Stimulated activated CD4-positive, alpha-beta T cell treated with anti-CD3 and anti-CD28 coated beads, Interleukin-12 subunit alpha, Interleukin-12 subunit beta, amount 100 ng/mL, for 48 hours (primary cell): ENCODE measurements at regions not wholly inside any gene's neighbourhood (a gene's known extent, or its start where the extent isn't known, plus 50 kb on each side); places are given as distances from the start of the nearest gene placed in this dataset.

Experiments
- DNase-seq, 3 donors: peaks; one replicate each; pipeline ENCODE4 v3.0.0-alpha.2; 2020; ENCODE audit warnings: low read depth in 2 of 3, low spot score in 1 of 3

GRCh38 chr6:98280492-98280891 is 553.9 kb upstream of the POU3F2 start:
- DNase-seq = no peak

GRCh38 chr6:98286620-98287019 is 547.8 kb upstream of the POU3F2 start:
- DNase-seq = no peak

- no peak for DNase-seq
These were observed 546.5 kb upstream of the POU3F2 start for GRCh38 chr6:98287876-98288275.

- no peak for DNase-seq
These were observed 541.6 kb upstream of the POU3F2 start for GRCh38 chr6:98292810-98293209.

- no peak for DNase-seq
These were observed 538.7 kb upstream of the POU3F2 start for GRCh38 chr6:98295515-98296175.

DNA sequence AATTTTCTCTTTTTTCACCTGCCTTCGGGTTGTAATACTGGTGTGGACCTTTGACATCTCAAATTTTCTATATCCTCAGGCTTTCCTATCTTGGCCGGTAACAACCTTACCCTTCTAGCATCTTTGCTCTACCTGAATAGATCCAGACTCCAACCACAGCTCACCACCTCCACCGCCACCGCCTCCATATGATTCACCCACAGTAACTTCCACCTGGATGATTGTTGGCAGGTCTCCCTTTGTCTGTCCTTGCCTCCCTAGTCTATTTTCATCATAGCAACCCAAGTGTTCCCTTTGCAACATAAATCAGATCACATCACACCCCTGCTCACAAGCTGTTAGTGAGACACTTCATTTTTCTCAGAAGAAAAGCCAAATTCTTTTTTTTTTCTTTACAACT is 525.8 kb upstream of the POU3F2 start:
- no peak for DNase-seq

- DNase-seq = no peak
These were observed 523.9 kb upstream of the POU3F2 start for GRCh38 chr6:98310443-98310842.

- no peak for DNase-seq
These were observed 510.8 kb upstream of the POU3F2 start for GRCh38 chr6:98323605-98324004.

DNA sequence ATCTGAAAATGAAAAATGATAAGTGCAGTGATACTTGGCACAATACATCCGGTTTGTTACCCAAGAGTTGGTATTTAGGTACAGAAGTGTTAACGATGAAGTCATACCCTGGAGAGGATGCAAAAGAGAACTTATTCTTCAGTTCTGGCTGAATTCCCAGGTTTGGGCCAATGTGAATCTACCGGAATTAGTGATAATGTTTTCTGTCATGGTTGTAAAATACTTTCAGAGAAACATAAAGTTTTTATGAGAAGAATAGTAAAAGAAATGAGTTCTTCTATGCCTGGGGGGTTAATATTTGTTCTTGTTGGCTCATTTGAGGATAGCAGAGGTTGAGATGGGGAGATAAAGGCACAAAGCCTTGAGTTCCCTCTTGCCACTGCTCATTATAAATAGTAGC is 509.9 kb upstream of the POU3F2 start:
- DNase-seq = no peak

DNA sequence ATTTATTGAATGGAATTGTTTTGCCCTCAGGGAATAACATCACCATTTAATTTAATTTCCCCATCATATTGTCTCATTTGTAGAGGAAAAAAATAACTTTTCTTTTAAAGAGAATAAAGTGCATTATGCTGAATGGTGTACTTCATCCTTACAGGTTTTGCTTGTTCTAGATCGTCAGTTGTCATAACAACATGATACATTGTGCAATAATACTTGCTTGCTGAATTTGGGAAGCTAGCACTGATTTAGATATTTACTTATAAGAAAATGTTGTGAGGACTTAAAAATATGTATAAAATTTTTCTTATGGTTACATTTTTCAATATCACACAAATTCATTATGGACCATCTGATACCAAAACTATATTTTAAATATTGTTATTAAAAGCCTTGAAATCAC is 509.0 kb upstream of the POU3F2 start:
- no peak for DNase-seq

DNA sequence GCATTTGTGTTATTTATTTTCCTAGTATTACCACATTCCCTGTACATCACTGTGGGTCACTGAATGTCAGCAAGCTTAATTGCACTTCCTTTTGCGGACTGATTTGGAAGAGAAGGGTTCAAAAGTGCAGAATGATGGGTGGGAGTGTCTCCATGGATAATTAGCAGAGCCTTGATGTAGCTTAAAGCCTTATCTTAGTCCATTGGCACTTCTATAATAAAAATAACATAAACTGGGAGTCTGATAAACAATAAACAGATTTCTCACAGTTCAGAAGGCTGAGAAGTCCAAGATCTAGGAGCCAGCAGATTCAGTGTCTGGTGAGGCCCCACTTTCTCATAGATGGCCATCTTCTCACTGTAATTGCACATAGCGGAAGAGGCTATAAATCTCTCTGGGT is 501.1 kb upstream of the POU3F2 start:
- no peak for DNase-seq

GRCh38 chr6:98335594-98335993 is 498.8 kb upstream of the POU3F2 start:
- DNase-seq = no peak

DNA sequence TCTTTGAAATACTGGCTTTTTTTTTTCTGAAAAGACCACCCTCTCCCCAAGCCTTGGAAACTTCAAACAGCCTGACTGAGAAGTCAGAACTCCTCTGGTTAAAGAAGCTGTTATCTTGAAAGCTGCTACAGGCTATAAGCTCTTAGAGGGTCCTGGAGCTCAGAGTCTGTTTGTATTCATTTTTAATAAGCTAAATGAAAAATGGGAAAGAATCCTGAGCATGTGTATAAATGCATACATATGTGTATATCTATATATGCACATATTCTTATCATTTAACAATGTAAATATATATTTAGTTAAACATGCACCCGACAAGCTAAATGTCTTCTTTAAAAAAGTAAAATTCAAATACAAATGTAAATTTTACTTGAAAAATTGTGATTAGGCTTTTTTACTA is 494.9 kb upstream of the POU3F2 start:
- DNase-seq = no peak

DNA sequence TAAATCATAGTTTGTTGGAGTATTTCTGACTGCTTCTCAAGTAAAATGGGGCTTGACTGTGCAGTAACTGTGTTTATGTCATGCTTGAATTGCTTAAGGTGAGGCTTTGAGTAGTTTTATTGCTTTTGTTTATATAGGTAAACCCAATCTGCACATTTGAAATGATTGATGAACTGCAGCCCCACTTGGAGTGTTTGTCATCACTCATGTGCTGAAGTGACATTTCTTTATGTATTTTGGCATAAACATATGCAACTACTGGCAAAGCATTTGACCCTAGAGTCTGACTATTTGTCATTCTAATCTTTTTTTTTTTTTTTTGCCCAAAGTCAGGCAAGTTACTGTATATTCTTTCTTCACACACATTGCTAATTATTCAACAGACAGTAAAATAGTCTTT is 491.4 kb upstream of the POU3F2 start:
- DNase-seq = no peak

GRCh38 chr6:98343797-98344196 is 490.6 kb upstream of the POU3F2 start:
- DNase-seq = no peak

DNA sequence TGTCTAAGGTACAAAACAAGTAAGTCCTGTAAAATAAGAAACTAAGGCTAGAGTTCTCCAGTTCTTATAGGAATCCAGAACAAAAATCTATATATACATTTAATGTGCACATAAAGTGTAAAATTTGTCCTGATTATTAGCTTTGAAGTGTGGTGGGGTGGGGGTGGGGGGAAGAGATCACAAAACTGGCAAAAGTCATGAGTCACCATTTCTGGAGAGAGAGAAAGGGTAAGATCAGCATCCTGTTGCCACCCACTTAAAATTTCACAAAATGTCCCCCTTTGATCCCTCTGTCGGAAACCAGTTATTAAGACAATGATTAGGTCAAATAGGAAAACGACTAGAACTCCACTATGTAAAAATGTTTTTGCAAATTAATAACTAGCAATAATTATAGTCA is 482.0 kb upstream of the POU3F2 start:
- no peak for DNase-seq

DNA sequence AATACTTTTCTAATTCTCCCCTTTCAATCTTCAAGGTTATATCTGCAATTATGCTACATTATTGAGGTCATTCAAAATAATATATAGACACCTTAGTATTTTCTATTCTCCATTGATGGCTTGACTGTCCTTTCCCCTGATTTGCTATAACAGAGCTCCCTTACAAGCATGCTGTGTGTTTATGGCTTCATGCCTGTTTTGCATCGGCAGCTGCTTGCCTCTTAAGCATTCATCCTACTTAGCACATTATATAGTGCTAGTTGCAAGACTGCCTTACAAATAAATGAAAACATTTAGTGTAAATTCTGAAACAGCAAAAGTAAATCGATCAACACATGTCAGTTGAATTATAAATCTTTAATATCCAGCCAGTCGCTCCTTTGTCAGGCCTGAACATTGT is 476.2 kb upstream of the POU3F2 start:
- DNase-seq = no peak

DNA sequence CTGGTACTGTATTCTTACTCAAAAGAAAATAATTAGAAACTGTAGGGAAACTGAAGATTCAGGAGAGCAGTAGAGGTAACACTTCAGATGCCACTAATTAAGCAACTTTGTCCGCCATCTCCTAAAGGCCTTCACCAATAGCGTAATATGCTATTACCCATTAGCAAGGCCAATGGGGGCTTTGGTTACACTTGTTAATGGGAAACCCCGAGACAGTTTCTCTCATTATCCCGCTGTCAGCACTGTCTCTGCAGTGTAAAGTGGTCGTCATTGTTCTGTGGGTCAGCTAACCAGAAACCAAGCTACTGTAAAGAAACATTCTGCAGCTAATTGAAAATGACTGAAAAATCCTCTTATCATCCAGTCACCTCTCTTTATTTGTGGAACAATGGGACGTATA is 468.0 kb upstream of the POU3F2 start:
- no peak for DNase-seq

GRCh38 chr6:98380589-98380988 is 453.8 kb upstream of the POU3F2 start:
- DNase-seq = no peak

DNA sequence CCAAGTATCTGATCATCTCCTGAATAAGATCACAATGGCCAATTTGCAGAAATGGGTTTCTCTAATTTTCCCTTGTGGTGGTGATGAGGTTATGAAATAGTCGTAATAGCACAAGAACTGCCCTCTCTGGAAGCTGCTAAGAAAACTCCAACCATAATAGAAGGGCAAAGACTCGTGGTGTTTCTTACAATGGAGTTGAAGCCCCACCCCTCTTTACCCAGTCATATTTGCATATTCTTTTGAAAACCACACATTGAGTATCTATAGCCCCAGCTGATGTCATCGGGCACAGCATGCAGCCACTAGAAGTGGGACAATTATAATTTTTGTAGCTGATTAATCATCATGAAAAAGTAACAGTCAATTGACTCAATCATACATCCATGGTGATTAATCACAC is 452.1 kb upstream of the POU3F2 start:
- no peak for DNase-seq

DNA sequence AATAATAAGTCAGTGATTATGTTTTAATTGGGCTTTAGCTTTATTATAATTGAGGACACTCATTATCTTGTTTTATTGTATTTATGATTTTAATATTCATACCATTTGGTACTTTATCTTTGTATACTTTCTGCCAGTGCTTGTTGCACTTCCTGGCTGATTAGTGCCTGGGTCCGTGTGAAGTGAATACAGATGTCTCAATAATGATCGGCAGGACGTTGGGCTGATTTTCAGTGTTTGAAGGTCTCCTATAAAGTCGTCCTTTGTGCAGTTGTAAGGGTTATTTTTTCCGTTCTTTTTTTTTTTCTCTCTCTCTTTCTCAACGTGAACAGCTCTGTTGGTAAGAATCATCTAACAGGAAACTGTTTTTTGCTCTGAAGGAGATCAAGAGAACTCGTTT is 450.0 kb upstream of the POU3F2 start:
- DNase-seq = no peak

- no peak for DNase-seq
These were observed 449.6 kb upstream of the POU3F2 start for GRCh38 chr6:98384801-98385200.

- no peak for DNase-seq
These were observed 438.7 kb upstream of the POU3F2 start for GRCh38 chr6:98395610-98396166.
